Prostate gland (tissue), 2 donors: ENCODE measurements at regions not wholly inside any gene's neighbourhood (a gene's known extent, or its start where the extent isn't known, plus 50 kb on each side); places are given as distances from the start of the nearest gene placed in this dataset.

Experiments
- DNase-seq: peaks from one replicate; pipeline ENCODE4 v3.0.0-alpha.2; 2019; ENCODE audit warnings: low spot score
- H3K27ac ChIP-seq, 2 donors: fragments of 200-600 bp; sonication (generic); 2 replicates each; pipeline ENCODE4 v1.5.1; 2017 to 2019
- H3K27me3 ChIP-seq: fragments of 200-600 bp; sonication (generic); replicated peaks from 2 replicates; pipeline ENCODE4 v1.5.1; 2019; ENCODE audit not compliant: insufficient read depth
- H3K36me3 ChIP-seq, 2 donors: fragments of 200-600 bp; sonication (generic); 1 replicate in 1 of 2; 2 replicates in 1 of 2; pipeline versions ENCODE4 v1.5.1 to v1.8.1; 2017 to 2019
- H3K4me1 ChIP-seq: fragments of 200-600 bp; sonication (generic); replicated peaks from 2 replicates; pipeline ENCODE4 v1.5.1; 2019
- H3K4me3 ChIP-seq, 2 donors: fragments of 200-600 bp; sonication (generic); 2 replicates each; pipeline ENCODE4 v1.5.1; 2017 to 2019
- H3K9me3 ChIP-seq: fragments of 200-600 bp; sonication (generic); 2 replicates; pipeline ENCODE4 v1.5.1; 2017
- POLR2A ChIP-seq: fragments of 450-650 bp; IDR thresholded peaks from one replicate; pipeline ENCODE4 v1.6.1; 2016; ENCODE audit warnings: antibody characterized with exemption, mild to moderate bottlenecking
- POLR2AphosphoS5 ChIP-seq: sonication (generic); formaldehyde crosslinking; IDR thresholded peaks from one replicate; pipeline ENCODE4 v1.6.1; 2017; ENCODE audit warnings: antibody characterized with exemption
- WGBS: methylation state at CpG from one replicate; pipeline ENCODE4 v1.1.5; 2018; 5-methylcytosine and 5-hydroxymethylcytosine counted together
- intact Hi-C: fragments of 100-400 bp; cut with DNase I; formaldehyde crosslinking; loops from one replicate; pipeline ENCODE4 v1.14.2; 2022
- TF ChIP-seq, protein P1 (sequence below), 4 experiments: fragments of 200-600 bp in 2 of 4; fragments of 450-650 bp in 2 of 4; sonication (generic) in 2 of 4; IDR thresholded peaks; 1 replicate in 3 of 4; 2 replicates in 1 of 4; pipeline ENCODE4 v1.5.1; 2016 to 2019; ENCODE audit warnings: antibody characterized with exemption in 4 of 4, mild to moderate bottlenecking in 2 of 4, moderate library complexity in 2 of 4

DNA sequence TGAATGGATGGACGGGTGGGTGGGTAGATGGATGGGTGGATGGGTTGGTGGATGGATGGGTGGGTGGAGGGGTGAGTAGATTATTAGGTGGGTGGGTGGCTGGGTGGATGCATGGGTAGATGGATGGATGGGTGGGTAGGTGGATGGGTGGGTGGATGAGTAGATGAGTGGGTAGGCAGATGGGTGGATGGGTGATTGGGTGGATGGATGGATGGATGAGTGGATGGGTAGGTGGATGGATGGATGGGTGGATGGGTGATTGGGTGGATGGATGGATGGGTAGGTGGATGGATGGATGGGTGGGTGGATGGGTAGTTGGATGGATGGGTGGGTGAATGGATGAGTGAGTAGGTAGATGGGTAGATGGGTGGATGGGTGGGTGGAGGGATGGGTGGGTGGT, 59.6 kb upstream of the ADGRA1 start:
- peaks cover 14% of the 10 kb centered on the region for H3K27me3 ChIP-seq
- no peaks in the 10 kb centered on the region for H3K36me3 ChIP-seq
- intact Hi-C loops, result no loop called here
- H3K4me1 ChIP-seq, result no peaks in the 10 kb centered on the region
- TF ChIP-seq POLR2A (no peak), POLR2AphosphoS5 (no peak)
- TF ChIP-seq, protein P1, sequence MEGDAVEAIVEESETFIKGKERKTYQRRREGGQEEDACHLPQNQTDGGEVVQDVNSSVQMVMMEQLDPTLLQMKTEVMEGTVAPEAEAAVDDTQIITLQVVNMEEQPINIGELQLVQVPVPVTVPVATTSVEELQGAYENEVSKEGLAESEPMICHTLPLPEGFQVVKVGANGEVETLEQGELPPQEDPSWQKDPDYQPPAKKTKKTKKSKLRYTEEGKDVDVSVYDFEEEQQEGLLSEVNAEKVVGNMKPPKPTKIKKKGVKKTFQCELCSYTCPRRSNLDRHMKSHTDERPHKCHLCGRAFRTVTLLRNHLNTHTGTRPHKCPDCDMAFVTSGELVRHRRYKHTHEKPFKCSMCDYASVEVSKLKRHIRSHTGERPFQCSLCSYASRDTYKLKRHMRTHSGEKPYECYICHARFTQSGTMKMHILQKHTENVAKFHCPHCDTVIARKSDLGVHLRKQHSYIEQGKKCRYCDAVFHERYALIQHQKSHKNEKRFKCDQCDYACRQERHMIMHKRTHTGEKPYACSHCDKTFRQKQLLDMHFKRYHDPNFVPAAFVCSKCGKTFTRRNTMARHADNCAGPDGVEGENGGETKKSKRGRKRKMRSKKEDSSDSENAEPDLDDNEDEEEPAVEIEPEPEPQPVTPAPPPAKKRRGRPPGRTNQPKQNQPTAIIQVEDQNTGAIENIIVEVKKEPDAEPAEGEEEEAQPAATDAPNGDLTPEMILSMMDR (IDR thresholded peaks at IDR 0.05), result no peak
- no peak overlapping the region for H3K27ac ChIP-seq
- no peak for DNase-seq
- 90% methylated on average over 1 of the region's 1 CpG for WGBS
- H3K9me3 ChIP-seq, result no peaks in the 10 kb centered on the region
- no peak overlapping the region for H3K4me3 ChIP-seq

DNA sequence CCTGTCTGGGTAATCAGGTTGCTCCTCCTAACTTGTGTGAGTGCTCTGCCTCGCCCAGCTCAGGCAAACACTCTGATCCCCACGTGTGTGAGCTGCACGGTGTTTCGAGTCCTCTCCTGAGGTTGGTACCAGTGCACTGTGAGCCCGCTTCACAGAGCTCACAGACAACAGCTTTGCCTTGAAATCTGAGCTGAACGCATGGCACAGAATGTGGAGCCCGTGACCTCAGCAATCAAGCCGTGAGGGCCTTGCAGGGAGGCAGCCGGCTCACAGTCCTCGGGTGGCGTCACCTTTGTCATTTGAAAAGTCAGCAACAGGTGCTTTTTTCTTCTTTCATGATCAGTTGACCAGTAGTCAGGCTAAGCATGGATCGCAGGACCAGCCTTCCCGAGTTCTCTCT, 60.2 kb upstream of the ADGRA1 start:
- no peak overlapping the region for H3K27ac ChIP-seq
- intact Hi-C loops, result no loop called here
- no peak overlapping the region for H3K4me3 ChIP-seq
- no peak for DNase-seq
- H3K9me3 ChIP-seq, result no peaks in the 10 kb centered on the region
- no peak for TF ChIP-seq POLR2A
- no peak for TF ChIP-seq POLR2AphosphoS5
- TF ChIP-seq, protein P1 (IDR thresholded peaks at IDR 0.05), result no peak
- H3K27me3 ChIP-seq, result peaks cover 11% of the 10 kb centered on the region
- H3K4me1 ChIP-seq, result no peaks in the 10 kb centered on the region
- 59% methylated on average over 13 of the region's 13 CpGs for WGBS
- no peaks in the 10 kb centered on the region for H3K36me3 ChIP-seq

DNA sequence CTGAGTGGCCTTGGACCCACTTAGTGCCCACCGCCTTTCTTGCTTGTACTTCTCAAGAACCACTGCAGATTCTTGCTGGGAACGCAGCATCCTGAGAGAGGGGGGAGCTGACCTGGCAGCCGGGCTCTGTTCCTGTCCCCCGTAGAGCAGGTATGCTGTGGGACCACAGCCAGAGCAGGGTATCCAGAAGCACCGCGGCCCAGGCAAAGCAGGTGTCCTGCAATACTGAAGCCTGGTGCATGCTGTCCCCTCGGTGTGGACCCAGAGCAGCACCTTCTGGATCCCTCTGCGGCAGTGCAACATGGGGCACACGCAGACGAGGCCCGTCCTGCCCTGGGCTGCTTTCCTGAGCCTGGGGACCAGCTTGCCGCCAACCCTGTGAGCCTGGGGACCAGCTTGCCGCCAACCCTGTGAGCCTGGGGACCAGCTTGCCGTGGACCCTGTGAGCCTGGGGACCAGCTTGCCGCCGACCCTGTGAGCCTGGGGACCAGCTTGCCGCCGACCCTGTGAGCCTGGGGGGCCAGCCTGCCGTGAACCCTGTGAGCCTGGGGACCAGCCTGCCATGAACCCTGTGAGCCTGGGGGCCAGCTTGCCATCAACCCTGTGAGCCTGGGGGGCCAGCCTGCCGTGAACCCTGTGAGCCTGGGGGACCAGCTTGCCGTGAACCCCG, 60.9 kb upstream of the ADGRA1 start:
- WGBS, result 72% methylated on average over 14 of the region's 22 CpGs
- Histone ChIP-seq H3K36me3 (no peaks in the 10 kb centered on the region), H3K4me1 (no peaks in the 10 kb centered on the region), H3K27ac (no peak overlapping the region), H3K9me3 (no peaks in the 10 kb centered on the region), H3K27me3 (peaks cover 11% of the 10 kb centered on the region), H3K4me3 (no peak overlapping the region)
- TF ChIP-seq, protein P1 (IDR thresholded peaks at IDR 0.05), result no peak
- TF ChIP-seq POLR2A (no peak), POLR2AphosphoS5 (no peak)
- DNase-seq, result no peak
- intact Hi-C loops, result no loop called here

DNA sequence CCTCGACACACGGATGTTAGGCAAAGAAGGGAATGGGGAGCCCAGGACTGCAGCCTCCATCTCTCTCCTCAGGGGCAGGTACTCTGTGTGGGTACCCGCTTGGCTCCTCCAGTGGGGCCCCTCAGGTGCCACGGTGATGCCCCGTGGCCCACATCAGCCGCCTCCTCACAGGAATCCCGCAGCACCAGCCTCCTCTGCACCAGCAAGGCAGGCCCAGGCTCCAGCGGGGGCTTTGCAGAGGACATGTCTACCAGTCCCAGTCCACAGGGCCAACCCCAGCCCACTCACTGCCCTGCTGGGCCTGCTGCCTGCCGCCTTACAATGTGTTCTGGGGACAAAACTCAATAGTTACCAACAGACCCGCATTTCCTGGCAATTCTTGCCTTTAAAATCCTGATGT, 61.6 kb upstream of the ADGRA1 start:
- Histone ChIP-seq H3K27ac (no peak overlapping the region), H3K4me3 (no peak overlapping the region), H3K4me1 (no peaks in the 10 kb centered on the region), H3K9me3 (no peaks in the 10 kb centered on the region), H3K27me3 (peaks cover 11% of the 10 kb centered on the region), H3K36me3 (no peaks in the 10 kb centered on the region)
- TF ChIP-seq, protein P1 (IDR thresholded peaks at IDR 0.05), result no peak
- TF ChIP-seq POLR2A (no peak), POLR2AphosphoS5 (no peak)
- intact Hi-C loops, result no loop called here
- no peak for DNase-seq
- 81% methylated on average over 8 of the region's 10 CpGs for WGBS

DNA sequence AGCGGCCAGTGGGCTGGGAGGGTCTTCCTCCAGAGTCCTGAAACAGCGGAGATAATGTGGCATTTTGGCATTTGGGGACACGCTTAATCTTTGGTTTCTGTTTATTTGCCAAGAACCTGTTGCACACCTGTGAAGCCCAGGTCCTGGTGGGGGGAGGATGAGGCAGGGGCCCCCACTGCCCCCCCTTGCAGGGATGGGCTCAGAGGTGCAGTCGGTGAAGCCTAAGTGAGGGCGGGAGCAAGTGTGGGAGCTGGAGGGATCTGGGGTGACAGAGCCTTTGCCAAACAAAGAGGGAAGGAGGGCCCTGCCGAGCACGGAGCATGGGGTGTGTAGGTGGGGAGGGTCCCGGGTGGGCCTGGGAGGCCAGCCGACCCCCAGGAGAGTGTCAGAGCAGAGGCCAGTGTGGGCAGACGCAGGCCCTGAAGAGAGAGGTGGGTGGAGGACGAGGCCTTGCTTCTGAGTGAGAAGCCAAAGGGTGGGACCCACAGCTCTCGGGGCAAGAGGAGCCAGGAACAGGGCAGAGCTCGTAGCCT, 62.1 kb upstream of the ADGRA1 start:
- Histone ChIP-seq H3K4me3 (no peak overlapping the region), H3K9me3 (no peaks in the 10 kb centered on the region), H3K27ac (no peak overlapping the region), H3K4me1 (no peaks in the 10 kb centered on the region), H3K27me3 (peaks cover 11% of the 10 kb centered on the region), H3K36me3 (no peaks in the 10 kb centered on the region)
- intact Hi-C loops, result no loop called here
- TF ChIP-seq, protein P1 (IDR thresholded peaks at IDR 0.05), result no peak
- no peak for TF ChIP-seq POLR2AphosphoS5
- TF ChIP-seq POLR2A, result no peak
- DNase-seq, result no peak
- whole genome bisulfite sequencing, result 76% methylated on average over 13 of the region's 13 CpGs
